Mesodermal cell (in vitro differentiated cells): ENCODE measurements at regions not wholly inside any gene's neighbourhood (a gene's known extent, or its start where the extent isn't known, plus 50 kb on each side); places are given as distances from the start of the nearest gene placed in this dataset.

ENCODE experiments used
- H3K27ac ChIP-seq: 2 replicates; pipeline ENCODE4 v1.7.0; 2013; ENCODE audit warnings: mild to moderate bottlenecking, low read depth, low read length, moderate library complexity; ENCODE audit not compliant: severe bottlenecking
- H3K36me3 ChIP-seq: 2 replicates; pipeline ENCODE4 v1.7.1; 2013; ENCODE audit warnings: mild to moderate bottlenecking, low read length, moderate library complexity; ENCODE audit not compliant: control insufficient read depth, insufficient read depth
- H3K4me1 ChIP-seq: one replicate; pipeline ENCODE4 v1.7.1; 2013; ENCODE audit warnings: mild to moderate bottlenecking, low read length; ENCODE audit not compliant: insufficient read depth, control insufficient read depth, poor library complexity, severe bottlenecking
- H3K4me3 ChIP-seq: 2 replicates; pipeline ENCODE4 v1.7.0; 2013; ENCODE audit warnings: low read length, control low read depth, mild to moderate bottlenecking; ENCODE audit not compliant: insufficient read depth, poor library complexity, severe bottlenecking; ENCODE audit errors: extremely low read depth
- H3K9me3 ChIP-seq: 2 replicates; pipeline ENCODE4 v1.7.1; 2013; ENCODE audit warnings: mild to moderate bottlenecking, low read length, moderate library complexity; ENCODE audit not compliant: control insufficient read depth
- WGBS, 2 experiments: methylation state at CpG; one replicate each; pipeline ENCODE4 v1.1.5; 2013; ENCODE audit warnings: missing lambda C conversion rate in 2 of 2; ENCODE audit not compliant: insufficient coverage in 2 of 2; 5-methylcytosine and 5-hydroxymethylcytosine counted together

GRCh38 chr17:71458322-71458721 is 662.5 kb upstream of the SOX9 start:
- 60 to 100% methylated on average over 1 to 2 of the region's 5 CpGs for WGBS, 2 experiments
- no peaks in the 10 kb centered on the region for H3K36me3 ChIP-seq
- no peak overlapping the region for H3K4me3 ChIP-seq
- H3K9me3 ChIP-seq: no peaks in the 10 kb centered on the region
- no peak overlapping the region for H3K27ac ChIP-seq
- H3K4me1 ChIP-seq: no peaks in the 10 kb centered on the region

GRCh38 chr17:71460943-71461342 is 659.9 kb upstream of the SOX9 start:
- Histone ChIP-seq H3K36me3 (no peaks in the 10 kb centered on the region), H3K9me3 (no peaks in the 10 kb centered on the region), H3K4me3 (no peak overlapping the region), H3K4me1 (no peaks in the 10 kb centered on the region), H3K27ac (no peak overlapping the region)
- WGBS, 2 experiments: 90 to 100% methylated on average over 2 of the region's 4 CpGs

GRCh38 chr17:71461498-71462169 is 659.2 kb upstream of the SOX9 start:
- no peaks in the 10 kb centered on the region for H3K4me1 ChIP-seq
- no peak overlapping the region for H3K4me3 ChIP-seq
- no peaks in the 10 kb centered on the region for H3K36me3 ChIP-seq
- 80% methylated on average over 2 of the region's 5 CpGs; no CpG with 5 or more reads in 1 of the 2 experiments for WGBS, 2 experiments
- H3K9me3 ChIP-seq: no peaks in the 10 kb centered on the region
- no peak overlapping the region for H3K27ac ChIP-seq

GRCh38 chr17:71464241-71464640 is 656.6 kb upstream of the SOX9 start:
- WGBS, 2 experiments: 100% methylated on average over 1 to 3 of the region's 4 CpGs
- Histone ChIP-seq H3K4me1 (no peaks in the 10 kb centered on the region), H3K9me3 (no peaks in the 10 kb centered on the region), H3K36me3 (no peaks in the 10 kb centered on the region), H3K4me3 (no peak overlapping the region), H3K27ac (no peak overlapping the region)

GRCh38 chr17:71464751-71465150 is 656.1 kb upstream of the SOX9 start:
- Histone ChIP-seq H3K4me1 (no peaks in the 10 kb centered on the region), H3K4me3 (no peak overlapping the region), H3K9me3 (no peaks in the 10 kb centered on the region), H3K36me3 (no peaks in the 10 kb centered on the region), H3K27ac (no peak overlapping the region)
- 93 to 100% methylated on average over 2 to 4 of the region's 5 CpGs for WGBS, 2 experiments

- Histone ChIP-seq H3K27ac (no peak overlapping the region), H3K9me3 (no peaks in the 10 kb centered on the region), H3K36me3 (no peaks in the 10 kb centered on the region), H3K4me3 (no peak overlapping the region), H3K4me1 (no peaks in the 10 kb centered on the region)
- WGBS, 2 experiments: 100% methylated on average over 1 to 2 of the region's 2 CpGs
These were observed 653.1 kb upstream of the SOX9 start for GRCh38 chr17:71467719-71468118.

GRCh38 chr17:71470062-71470461 is 650.8 kb upstream of the SOX9 start:
- Histone ChIP-seq H3K9me3 (no peaks in the 10 kb centered on the region), H3K4me1 (no peaks in the 10 kb centered on the region), H3K36me3 (no peaks in the 10 kb centered on the region), H3K27ac (no peak overlapping the region), H3K4me3 (no peak overlapping the region)
- 86 to 100% methylated on average over 1 to 3 of the region's 3 CpGs for WGBS, 2 experiments

- 60% methylated on average over 3 of the region's 7 CpGs; no CpG with 5 or more reads in 1 of the 2 experiments for WGBS, 2 experiments
- no peaks in the 10 kb centered on the region for H3K36me3 ChIP-seq
These were observed 647.7 kb upstream of the SOX9 start for GRCh38 chr17:71472809-71473789.

GRCh38 chr17:71477356-71477755 is 643.5 kb upstream of the SOX9 start:
- H3K4me1 ChIP-seq: no peaks in the 10 kb centered on the region
- H3K36me3 ChIP-seq: no peaks in the 10 kb centered on the region
- no peaks in the 10 kb centered on the region for H3K9me3 ChIP-seq
- WGBS, 2 experiments: no CpG with 5 or more reads among the region's 2 CpGs
- H3K4me3 ChIP-seq: no peak overlapping the region
- H3K27ac ChIP-seq: no peak overlapping the region

More at GRCh38 chr17:71472809-71473789, 647.7 kb upstream of the SOX9 start:
- Histone ChIP-seq H3K27ac (no peak overlapping the region), H3K9me3 (no peaks in the 10 kb centered on the region), H3K4me3 (no peak overlapping the region), H3K4me1 (no peaks in the 10 kb centered on the region)

- Histone ChIP-seq H3K36me3 (no peaks in the 10 kb centered on the region), H3K9me3 (no peaks in the 10 kb centered on the region), H3K4me1 (no peaks in the 10 kb centered on the region), H3K27ac (no peak overlapping the region), H3K4me3 (no peak overlapping the region)
- 89 to 100% methylated on average over 1 of the region's 3 CpGs for WGBS, 2 experiments
These were observed 640.7 kb upstream of the SOX9 start for GRCh38 chr17:71480099-71480498.
